ENCODE measurements at regions not wholly inside any gene's neighbourhood (a gene's known extent, or its start where the extent isn't known, plus 50 kb on each side); places are given as distances from the start of the nearest gene placed in this dataset.

GRCh38 chr7:47078241-47078640 lies 503.7 kb downstream of the TNS3 start:
- TF ChIP-seq MAX (CRISPR knock-in tag; IDR thresholded peaks at IDR 0.05) (no peak), CREM (CRISPR knock-in tag; IDR thresholded peaks at IDR 0.05) (no peak), ESRRA (CRISPR knock-in tag; IDR thresholded peaks at IDR 0.05; ENCODE audit: borderline replicate concordance) (no peak), KAT7 (CRISPR knock-in tag; IDR thresholded peaks at IDR 0.05; ENCODE audit: borderline replicate concordance) (no peak), SP1 (CRISPR knock-in tag; conservative IDR thresholded peaks at IDR 0.05) (no peak), NR2C2 (CRISPR knock-in tag; IDR thresholded peaks at IDR 0.05) (no peak), ZNF512 (CRISPR knock-in tag; IDR thresholded peaks at IDR 0.05; ENCODE audit: borderline replicate concordance) (no peak), CBFB (CRISPR knock-in tag; IDR thresholded peaks at IDR 0.05; ENCODE audit: low read depth) (no peak)
- TF ChIP-seq, protein P1, sequence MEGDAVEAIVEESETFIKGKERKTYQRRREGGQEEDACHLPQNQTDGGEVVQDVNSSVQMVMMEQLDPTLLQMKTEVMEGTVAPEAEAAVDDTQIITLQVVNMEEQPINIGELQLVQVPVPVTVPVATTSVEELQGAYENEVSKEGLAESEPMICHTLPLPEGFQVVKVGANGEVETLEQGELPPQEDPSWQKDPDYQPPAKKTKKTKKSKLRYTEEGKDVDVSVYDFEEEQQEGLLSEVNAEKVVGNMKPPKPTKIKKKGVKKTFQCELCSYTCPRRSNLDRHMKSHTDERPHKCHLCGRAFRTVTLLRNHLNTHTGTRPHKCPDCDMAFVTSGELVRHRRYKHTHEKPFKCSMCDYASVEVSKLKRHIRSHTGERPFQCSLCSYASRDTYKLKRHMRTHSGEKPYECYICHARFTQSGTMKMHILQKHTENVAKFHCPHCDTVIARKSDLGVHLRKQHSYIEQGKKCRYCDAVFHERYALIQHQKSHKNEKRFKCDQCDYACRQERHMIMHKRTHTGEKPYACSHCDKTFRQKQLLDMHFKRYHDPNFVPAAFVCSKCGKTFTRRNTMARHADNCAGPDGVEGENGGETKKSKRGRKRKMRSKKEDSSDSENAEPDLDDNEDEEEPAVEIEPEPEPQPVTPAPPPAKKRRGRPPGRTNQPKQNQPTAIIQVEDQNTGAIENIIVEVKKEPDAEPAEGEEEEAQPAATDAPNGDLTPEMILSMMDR (IDR thresholded peaks at IDR 0.05): no peak
- TF ChIP-seq, protein P2, sequence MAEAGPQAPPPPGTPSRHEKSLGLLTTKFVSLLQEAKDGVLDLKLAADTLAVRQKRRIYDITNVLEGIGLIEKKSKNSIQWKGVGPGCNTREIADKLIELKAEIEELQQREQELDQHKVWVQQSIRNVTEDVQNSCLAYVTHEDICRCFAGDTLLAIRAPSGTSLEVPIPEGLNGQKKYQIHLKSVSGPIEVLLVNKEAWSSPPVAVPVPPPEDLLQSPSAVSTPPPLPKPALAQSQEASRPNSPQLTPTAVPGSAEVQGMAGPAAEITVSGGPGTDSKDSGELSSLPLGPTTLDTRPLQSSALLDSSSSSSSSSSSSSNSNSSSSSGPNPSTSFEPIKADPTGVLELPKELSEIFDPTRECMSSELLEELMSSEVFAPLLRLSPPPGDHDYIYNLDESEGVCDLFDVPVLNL (CRISPR knock-in tag; IDR thresholded peaks at IDR 0.05; ENCODE audit: borderline replicate concordance, low read depth): no peak
